Fibroblast of villous mesenchyme (primary cell): ENCODE measurements at regions not wholly inside any gene's neighbourhood (a gene's known extent, or its start where the extent isn't known, plus 50 kb on each side); places are given as distances from the start of the nearest gene placed in this dataset.

Source experiments
- DNase-seq: peaks from one replicate; pipeline ENCODE4 v3.0.0-alpha.2; 2010; ENCODE audit warnings: low read depth
- H3K4me3 ChIP-seq: 2 replicates; pipeline ENCODE4 v1.5.1; 2011; ENCODE audit warnings: low read depth, mild to moderate bottlenecking, low read length
- CTCF ChIP-seq: IDR thresholded peaks from 2 replicates; pipeline ENCODE4 v1.5.1; 2012; ENCODE audit warnings: low read depth, mild to moderate bottlenecking, low read length; ENCODE audit not compliant: insufficient read depth

- TF ChIP-seq CTCF, result no peak
These were observed 515.8 kb downstream of the RAB28 start for GRCh38 chr4:12968345-12968744.

GRCh38 chr4:12966726-12967125, 517.4 kb downstream of the RAB28 start:
- no peak for TF ChIP-seq CTCF
- H3K4me3 ChIP-seq, result no peak overlapping the region
- DNase-seq, result no peak

More at GRCh38 chr4:12968345-12968744, 515.8 kb downstream of the RAB28 start:
- no peak for DNase-seq
- H3K4me3 ChIP-seq, result no peak overlapping the region

GRCh38 chr4:12965334-12965733, 518.8 kb downstream of the RAB28 start:
- TF ChIP-seq CTCF, result no peak

GRCh38 chr4:12963912-12964311, 520.2 kb downstream of the RAB28 start:
- H3K4me3 ChIP-seq, result no peak overlapping the region
- no peak for TF ChIP-seq CTCF
- DNase-seq, result no peak

More at GRCh38 chr4:12965334-12965733, 518.8 kb downstream of the RAB28 start:
- DNase-seq, result no peak
- no peak overlapping the region for H3K4me3 ChIP-seq

- no peak for DNase-seq
- H3K4me3 ChIP-seq, result no peak overlapping the region
- no peak for TF ChIP-seq CTCF
These were observed 520.8 kb downstream of the RAB28 start for GRCh38 chr4:12963291-12963690.

- H3K4me3 ChIP-seq, result no peak overlapping the region
- no peak for DNase-seq
- no peak for TF ChIP-seq CTCF
These were observed 522.4 kb downstream of the RAB28 start for GRCh38 chr4:12961713-12962112.

- H3K4me3 ChIP-seq, result no peak overlapping the region
- DNase-seq, result no peak
- TF ChIP-seq CTCF, result no peak
These were observed 525.7 kb downstream of the RAB28 start for GRCh38 chr4:12958436-12958835.
